CD1c-positive myeloid dendritic cell (primary cell): ENCODE measurements at regions not wholly inside any gene's neighbourhood (a gene's known extent, or its start where the extent isn't known, plus 50 kb on each side); places are given as distances from the start of the nearest gene placed in this dataset.
"Not testable (repeated sequence)": the region's sequence is repeated elsewhere in the genome, so short reads cannot be mapped to it uniquely, and the experiment has no call there.

ENCODE experiments used
- DNase-seq: peaks from one replicate; pipeline ENCODE4 v3.0.0-alpha.2; 2016; ENCODE audit errors: extremely low spot score

DNA sequence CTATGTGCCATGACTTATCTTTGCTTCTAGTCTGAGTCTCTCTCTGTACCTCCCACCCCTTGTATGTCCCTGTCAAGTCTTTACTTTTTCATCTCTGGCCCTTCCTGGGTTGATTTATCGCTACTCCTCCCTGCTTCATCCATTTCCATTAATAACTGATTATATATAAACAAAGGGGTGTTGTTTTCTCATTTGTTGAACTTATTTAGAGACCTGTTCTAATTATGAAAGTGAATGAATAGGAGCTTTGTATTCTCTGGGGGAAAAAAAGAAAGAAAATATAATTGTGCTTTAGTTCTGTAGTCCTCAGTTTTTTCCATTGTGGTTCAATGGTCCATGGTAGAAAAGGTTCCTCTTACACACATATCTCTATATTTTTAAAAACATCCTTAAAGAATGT is 328.9 kb upstream of the PPP2R3A start:
- DNase-seq, result no peak

DNA sequence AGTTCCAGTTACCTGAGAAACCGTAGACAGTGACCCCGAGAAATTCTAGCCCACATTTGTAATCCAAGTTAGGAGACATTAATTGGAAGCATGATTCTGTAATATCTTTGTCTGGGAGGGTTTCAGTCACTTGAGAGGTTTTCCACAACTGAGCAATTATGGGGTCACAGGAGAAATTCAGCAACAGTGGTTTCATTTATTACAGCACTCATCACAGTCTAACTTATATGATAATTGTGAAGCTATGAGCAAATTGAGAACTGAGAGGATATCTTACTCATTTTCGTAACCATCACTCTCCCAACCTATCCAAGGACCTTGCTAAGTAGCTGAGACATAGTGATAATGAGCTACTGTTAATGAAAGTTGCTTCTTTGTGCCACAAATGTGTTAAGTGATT is 328.5 kb upstream of the PPP2R3A start:
- no peak for DNase-seq

DNA sequence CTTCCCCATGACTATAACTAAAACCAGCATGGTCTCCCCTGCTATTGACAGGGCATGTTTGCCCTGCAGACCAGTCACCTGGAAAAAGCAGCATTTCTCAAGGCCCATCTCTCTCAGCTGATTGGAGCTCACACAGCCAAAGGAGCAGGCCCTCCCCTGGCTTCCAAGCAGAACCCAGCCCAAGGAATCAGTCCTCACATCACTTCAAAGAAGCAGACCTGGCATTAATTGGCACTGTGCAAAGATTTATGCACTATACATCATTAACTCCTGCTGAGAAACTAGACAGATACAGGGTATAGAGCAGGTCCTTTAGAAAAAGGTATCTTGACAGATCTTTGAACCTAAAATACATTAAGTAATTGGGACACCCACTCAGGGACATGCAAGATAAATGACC is 323.8 kb upstream of the PPP2R3A start:
- DNase-seq, result no peak

DNA sequence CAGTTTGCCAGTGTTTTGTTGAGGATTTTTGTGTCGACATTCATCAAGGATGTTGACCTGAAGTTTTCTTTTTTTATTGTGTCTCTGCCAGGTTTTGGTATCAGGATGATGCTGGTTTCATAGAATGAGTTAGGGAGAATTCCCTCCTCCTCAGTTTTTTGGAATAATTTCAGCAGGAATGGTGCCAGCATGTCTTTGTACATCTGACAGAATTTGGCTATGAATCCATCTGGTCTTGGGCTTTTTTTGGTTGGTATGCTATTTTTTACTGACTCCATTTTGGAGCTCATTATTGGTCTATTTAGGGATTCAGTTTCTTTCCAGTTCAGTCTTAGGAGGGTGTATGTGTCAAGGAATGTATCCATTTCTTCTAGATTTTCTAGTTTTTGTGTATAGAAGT is 320.0 kb upstream of the PPP2R3A start:
- no peak for DNase-seq

DNA sequence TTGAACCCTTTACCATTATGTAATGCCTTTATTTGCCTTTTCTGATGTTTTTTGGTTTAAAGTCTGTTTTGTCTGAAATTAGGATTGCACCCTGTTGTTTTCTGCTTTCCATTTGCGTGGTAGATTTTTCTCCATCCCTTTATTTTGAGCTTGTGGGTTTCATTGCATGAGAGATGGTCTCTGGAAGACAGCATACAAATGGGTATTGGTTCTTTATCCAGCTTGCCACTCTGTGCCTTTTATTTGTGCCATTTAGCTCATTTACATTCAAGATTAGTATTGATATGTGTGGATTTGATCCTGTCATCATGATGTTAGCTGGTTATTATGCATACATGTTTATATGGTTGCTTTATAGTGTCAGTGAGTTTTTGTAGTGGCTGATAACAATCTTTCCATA is 318.7 kb upstream of the PPP2R3A start:
- no peak for DNase-seq

DNA sequence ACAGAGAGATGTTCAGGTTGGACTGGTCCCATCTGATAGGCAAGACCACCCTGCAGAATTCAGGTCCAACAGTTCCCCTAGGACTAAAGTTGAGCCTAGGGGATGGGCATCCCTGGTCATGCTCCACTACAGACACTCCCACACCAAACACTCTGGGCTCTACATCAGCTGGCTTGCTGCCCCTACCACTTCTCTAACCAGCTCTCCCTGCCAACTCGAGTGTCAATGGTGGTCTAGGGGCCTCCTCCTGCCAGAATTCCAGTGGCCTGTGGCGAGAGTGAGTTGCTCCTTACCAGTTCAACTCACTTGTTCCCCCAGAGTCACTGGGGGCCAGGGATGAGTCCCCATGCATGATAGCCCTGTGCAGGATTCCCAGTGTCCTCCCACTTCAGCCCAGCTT is 316.2 kb upstream of the PPP2R3A start:
- no peak for DNase-seq

DNA sequence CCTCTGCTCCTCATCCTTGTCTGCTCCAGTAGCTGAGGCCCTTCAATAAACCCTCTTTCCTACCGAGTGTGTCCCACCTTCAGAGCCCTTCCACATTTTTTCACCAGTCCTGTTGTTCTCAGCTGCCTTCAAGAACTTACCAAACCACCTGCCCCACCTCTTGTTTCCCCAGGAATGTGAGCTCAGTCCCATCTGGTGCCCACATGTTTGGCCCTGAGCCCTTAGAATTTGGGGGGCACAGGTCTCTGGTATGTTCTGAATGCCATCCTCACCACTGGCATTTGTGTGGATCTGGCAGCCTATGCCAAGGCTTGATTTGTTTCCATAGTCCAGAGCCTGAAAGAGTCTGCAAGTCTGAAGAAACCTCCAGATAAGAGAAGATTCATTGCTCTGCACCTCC is 315.2 kb upstream of the PPP2R3A start:
- no peak for DNase-seq

DNA sequence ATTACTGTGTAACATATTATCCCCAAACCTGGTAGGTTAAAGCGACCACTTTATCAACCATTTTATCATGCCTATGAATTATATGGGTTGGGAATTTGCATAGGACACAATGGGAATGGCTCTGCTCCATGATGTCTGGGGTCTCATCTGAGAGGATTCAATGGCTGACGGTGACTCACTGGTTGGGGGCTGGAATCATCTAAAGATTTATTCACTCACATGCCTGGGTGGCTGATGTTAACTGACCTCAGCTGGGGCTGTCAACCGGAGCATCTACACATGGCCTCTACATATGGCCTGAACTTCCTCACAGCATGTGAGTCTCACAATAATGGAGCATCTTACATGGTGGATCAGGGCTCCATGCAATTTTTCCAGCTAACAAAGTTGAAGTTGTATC is 313.1 kb upstream of the PPP2R3A start:
- DNase-seq, result no peak

DNA sequence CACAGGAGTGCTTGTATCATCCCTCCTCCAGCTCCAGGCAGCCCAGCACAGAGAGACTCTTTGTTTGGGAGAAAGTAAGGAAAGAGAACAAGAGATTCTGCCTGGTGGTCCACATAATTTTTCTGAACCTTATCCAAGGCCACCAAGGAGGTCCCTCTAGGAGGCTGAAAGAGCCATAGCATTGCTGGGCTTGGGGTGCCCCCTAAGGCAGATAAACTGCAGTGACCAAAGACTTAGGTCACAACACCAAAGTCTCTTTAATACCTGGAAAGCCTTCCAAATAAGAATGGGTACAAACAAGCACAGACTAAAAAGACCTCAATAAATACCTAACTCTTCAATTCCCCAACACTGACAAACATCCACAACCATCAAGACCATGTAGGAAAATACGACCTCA is 310.2 kb upstream of the PPP2R3A start:
- DNase-seq, result no peak

DNA sequence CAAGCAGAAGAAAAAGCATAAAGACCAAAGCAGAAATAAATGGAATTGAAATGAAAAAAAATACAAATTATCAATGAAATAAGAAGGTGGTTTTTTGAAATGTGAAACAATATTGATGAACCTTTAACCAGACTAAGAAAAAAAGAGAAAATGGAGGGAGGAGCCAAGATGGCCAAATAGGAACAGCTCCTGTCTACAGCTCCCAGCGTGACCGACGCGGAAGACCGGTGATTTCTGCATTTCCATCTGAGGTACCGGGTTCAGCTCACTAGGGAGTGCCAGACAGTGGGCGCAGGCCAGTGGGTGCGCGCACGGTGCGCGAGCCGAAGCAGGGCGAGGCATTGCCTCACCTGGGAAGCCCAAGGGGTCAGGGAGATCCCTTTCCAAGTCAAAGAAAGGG is 307.1 kb upstream of the PPP2R3A start:
- not testable (repeated sequence) for DNase-seq

DNA sequence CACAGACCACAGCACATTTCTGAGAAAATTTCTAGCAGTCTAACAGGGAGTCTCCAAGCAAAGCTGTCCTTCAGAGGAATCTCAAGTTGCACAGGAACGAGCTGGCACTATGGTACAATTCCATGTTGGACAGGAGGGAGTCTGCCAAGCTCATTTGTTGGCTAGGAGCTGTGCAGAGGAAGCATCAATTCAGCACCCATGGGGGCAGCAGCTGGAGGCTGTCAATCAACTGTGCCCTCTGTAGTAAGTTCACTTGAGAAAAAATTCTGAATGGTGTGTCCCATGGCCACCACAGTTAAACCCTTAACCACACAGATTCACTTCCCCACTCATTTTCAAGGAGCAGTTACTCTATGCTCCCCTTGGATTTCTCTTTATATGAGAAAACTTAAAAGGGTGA is 298.5 kb upstream of the PPP2R3A start:
- no peak for DNase-seq

DNA sequence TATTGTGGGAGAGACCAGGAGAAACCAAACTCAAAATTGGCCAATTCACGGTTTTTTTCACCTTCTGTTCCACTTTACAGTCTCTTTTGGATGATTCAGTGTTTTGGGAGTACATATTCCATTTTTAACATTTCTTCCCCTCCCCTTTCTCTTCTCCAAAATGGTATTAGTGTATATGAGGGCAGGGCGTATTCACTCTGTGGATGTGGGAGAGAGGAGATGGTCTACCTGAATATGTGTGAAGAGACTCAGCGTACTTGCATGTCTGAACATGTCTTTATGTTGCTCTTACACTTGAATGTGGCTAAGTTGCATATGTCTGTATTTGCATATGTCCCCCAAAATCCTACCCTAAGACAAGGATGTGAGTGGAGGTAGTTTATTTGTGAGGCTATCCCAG is 291.0 kb upstream of the PPP2R3A start:
- DNase-seq, result no peak

DNA sequence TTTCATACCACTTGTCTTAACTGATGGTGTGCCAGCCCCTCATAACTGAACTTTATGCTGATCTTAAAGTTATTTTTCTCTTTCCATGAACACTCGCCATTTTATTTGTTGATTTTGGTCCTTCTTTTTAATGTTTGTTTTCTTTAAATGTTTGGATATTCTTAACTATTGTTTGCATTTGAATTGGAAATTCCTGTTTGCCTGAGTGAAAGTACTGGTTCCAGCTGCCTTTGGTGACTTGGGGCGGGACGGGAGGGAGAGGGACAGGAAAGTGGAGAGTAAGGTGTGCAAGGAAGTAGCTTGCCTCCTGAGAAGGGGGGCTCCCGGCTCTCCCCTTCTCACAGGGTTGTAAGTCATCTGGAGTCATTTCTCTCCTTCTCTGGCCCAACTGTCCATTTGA is 287.1 kb upstream of the PPP2R3A start:
- DNase-seq, result no peak

DNA sequence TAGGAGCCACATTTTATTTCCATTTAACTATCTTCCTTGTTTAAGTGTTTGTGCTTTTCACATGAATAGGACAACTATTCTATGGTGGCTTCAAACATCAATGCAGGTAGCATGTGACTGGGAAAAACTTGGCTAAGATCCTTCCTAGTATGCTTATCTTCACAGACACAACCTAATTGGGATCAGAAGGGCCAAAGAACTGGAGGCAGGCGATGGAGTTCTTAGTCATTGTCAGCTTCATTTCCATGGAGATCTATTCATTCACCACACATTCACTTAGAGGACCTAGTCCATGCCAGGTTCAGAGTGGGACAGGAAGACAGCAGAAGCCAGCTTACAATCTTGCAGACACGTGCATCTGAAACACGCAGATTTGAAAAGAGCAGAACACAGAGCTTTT is 277.5 kb upstream of the PPP2R3A start:
- no peak for DNase-seq

DNA sequence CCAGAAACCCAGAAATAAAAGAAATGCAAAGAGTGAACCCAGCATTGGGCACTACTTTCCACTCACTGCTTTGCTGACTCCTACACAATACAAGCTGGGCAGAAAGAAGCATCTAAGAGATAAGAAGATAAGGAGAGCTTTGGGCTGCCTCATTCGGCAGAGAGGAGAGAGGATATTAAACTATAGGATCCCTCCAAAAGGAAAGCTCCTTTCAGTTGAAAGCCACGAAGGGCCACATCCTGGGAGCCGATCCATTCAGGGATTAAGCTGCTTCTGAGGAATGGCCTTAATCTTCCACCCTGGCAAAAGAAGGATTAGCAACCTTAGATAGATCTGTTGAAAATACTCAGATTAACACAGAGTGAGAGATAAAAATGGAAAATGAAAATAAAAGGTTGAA is 274.9 kb upstream of the PPP2R3A start:
- no peak for DNase-seq

DNA sequence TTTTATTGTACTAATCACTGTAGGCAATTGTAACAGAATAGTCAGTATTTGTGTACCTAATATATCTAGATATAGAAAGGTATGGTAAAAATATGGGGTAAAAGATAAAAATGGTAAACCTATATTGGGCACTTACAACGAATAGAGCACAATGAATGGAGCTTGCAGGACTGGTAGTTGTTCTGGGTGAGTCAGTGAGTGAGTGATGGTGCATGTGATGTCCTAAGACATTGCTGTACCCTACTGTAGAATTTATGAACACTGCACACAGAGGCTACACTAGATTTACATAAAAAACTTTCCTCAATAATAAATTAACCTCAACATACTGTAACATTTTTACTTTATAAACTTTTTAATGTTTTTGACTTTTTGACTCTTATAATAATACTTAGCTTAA is 274.3 kb upstream of the PPP2R3A start:
- no peak for DNase-seq

DNA sequence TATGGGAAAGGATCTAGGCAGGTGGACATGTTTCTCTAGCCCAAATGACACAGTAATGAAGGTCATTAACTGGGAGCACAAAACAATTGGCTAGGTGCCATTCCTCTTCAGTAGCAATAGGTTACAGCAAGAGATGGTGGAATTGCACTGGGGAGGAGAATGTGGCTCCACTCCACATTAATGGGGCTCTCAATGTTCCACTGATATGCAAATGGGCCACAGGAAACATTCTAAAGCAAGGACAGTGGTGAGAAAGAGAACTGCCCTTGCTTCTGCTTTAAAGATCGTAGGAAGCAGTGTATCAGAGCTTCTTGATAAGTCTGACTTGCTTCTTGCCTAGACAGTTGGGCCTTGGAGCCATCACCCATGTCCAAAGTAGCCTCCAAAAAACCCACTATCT is 271.4 kb upstream of the PPP2R3A start:
- DNase-seq, result no peak

DNA sequence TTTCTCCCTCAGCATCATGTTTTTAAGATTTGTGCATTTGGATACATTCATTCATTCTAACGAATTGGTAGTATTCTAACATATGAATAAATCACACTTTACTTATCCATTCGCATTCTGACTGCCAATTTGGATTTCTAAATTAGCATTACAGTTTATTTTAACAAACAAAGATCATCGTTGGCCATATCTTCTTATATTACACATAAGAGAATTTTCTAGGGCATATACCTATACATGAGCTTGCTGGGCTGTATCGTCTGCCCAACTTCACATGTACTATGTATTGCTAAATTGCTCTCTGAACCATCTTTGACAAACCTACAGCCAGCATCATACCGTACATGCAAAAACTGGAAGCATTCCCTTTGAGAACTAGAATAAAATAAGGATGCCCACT is 265.8 kb upstream of the PPP2R3A start:
- DNase-seq, result no peak

DNA sequence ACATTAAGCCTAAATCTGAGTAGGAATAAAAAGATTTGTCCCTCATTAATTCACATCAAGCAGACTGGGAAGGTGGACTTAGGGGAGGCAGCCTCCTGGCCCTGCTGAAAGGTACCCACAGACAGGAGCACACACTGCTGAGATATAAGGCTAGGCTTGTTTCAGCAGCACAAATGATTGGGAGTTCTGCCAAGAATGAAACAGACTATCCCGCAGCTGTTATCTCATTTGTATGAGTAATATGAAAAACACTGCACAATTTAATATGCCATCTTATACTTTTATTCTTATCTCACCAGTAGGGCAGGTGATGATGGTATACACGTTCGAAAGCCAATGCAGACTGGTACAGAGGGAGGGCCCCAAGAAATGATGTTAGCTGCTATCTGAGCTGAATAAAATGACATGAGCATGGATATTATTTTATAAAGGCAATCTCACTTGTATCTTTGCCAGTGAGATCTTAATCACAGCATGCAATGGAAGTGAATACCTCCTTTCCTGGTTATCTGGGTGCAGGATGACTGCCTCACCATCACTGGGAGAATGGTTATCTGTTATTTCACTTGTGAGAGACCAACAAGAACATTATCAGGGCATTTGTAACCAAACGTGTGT is 258.7 kb upstream of the PPP2R3A start:
- no peak for DNase-seq

DNA sequence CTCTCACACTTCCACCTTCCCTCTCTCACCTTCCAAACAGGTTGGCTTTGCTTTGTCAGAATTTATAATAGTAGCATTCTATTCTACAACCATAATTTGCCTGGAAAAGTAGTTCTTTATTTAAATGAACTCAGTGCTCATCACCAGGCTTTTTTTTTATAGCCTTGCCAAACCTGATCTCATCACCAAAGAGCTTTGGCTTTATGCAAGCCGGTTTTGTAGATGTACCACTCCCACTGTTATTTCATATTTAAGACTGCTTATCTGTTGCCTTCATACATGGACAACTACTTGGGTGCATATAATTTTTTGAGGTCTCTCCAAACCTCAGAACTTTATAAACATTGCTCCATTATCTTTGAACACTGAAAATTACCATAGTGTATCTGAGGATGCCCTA is 246.1 kb upstream of the PPP2R3A start:
- no peak for DNase-seq

DNA sequence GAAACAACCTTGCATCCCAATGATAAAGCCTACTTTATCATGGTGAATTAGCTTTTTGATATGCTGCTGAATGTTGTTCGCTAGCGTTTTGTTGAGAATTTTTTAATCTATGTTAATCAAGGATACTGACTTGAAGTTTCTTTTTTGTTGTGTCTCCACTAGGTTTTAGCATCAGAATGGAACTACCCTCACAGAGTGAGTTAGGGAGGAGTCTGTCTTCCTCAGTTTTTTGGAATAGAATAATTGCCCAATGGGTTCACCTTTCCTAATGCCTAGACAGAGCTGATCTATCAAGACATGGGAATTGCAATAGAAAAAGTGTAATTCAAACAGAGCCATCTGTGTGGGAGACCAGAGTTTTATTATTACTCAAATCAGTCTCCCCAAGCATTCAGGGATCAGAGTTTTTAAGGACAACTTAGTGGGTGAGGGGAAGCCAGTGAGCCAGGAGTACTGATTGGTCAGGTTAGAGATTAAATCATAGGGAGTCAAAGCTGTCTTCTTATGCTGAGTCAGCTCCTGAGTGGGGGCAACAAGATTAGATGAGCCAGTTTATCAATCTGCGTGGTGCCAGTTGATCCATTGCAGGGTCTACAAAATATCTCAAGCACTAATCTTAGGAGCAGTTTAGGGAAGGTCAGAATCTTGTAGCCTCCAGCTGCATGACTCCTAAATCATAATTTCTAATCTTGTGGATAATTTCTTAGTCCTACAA is 237.4 kb upstream of the PPP2R3A start:
- DNase-seq, result no peak

DNA sequence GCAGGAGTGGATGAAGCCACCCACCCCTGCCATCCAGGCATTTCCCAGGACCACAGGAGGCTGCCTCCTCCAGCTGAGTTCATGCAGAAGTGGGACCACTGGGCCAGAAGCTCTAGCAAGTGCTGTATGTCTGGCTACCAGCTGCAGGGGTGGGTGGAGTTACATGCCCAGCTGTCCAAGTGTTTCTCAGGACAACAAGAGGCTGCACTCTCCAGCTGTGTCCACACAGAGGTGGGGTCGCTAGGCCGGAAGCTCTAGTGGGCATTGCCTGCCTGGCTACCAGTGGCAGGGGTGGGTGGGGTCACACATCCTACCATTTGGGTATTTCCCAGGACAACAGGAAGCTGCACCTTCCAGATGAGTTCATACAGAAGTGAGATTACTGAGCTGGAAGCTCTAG is 234.0 kb upstream of the PPP2R3A start:
- DNase-seq, result no peak

DNA sequence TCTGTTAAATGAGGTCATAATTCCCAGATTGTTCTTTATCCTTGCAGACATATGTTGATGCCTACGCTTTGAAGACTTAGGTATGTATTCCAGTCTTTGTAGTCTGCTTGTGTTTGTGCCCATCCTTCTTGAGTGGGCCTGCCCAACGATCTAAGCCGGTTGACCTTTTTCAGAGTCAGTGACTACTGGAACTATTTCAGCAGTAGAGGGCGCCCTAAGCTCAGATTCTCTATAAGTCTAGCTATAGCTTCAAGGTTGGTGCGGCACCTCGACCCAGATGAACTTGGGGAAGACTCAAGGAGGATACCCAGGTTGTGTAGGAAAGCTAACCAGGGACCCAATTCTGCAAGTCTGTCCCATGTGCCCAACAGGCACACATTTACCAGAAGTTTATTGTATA is 228.8 kb upstream of the PPP2R3A start:
- DNase-seq, result no peak

DNA sequence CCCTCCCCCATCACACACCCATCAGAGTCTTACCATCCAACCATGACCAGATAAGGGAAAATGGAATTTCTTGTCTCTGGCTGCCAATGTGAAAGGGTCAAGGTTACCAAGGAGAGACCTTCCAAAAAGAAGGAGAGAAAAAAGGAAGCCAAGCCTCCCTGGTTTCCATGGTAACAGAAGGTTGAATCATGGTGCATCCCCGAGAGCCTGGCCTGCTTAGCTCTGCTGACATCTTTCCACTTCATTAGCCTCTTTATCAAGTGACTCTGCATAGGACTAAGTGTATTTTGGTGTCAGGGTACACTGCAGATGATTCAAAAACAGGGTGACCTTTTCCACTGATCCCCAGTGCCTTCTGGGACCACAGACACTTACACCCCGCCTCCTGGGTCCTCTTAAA is 225.7 kb upstream of the PPP2R3A start:
- no peak for DNase-seq
